ENCODE measurements at regions not wholly inside any gene's neighbourhood (a gene's known extent, or its start where the extent isn't known, plus 50 kb on each side); places are given as distances from the start of the nearest gene placed in this dataset.

DNA sequence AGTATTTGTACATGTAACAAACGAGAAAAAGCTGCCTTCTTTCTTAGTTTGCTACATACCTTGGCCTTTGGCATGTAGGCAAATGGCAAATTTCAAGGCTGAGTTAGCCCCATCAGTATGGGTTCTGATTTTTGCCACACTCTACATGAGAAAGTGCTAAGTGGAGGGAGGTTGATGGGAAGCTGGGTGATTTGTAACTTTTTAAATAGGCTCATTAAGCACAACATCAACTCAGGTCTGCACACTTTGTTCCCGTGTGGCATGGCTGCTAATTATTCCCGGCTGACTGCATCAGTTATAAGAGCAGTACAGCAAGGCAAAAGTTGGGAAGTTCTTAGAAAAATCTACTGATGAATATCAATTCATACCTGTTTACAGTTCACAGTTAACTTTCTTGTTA is 172.8 kb upstream of the MAP3K7 start:
- Histone ChIP-seq H3K9ac (ENCODE audit: extremely low read depth, insufficient read length, low read length) (no peak overlapping the region), H3K4me2 (ENCODE audit: insufficient read depth, insufficient read length, low read length) (no peak overlapping the region), H3K4me1 (ENCODE audit: insufficient read depth, low read length) (no peaks in the 10 kb centered on the region), H3K4ac (ENCODE audit: low read depth, low read length) (no peak overlapping the region), H4K91ac (ENCODE audit: insufficient read length, low read depth, low read length) (no peak overlapping the region), H3K23ac (ENCODE audit: insufficient read length, low read depth, low read length) (no peak overlapping the region), H2AFZ (ENCODE audit: low read length) (no peak overlapping the region), H3K9me3 (ENCODE audit: control insufficient read depth, low read depth, low read length) (no peaks in the 10 kb centered on the region), H3K56ac (ENCODE audit: insufficient read length, low read depth, low read length) (no peak overlapping the region), H4K20me1 (ENCODE audit: control insufficient read depth, insufficient read depth, insufficient read length) (no peaks in the 10 kb centered on the region), H3K18ac (ENCODE audit: insufficient read length, low read depth, low read length) (no peak overlapping the region), H2BK120ac (ENCODE audit: low read depth, low read length, poor library complexity, severe bottlenecking) (no peak overlapping the region), H2BK15ac (ENCODE audit: low read depth, low read length) (no peak overlapping the region), H3K14ac (ENCODE audit: insufficient read depth, low read length) (no peak overlapping the region), H2BK12ac (ENCODE audit: insufficient read length, low read depth, low read length) (no peak overlapping the region), H4K5ac (ENCODE audit: insufficient read length, low read depth, low read length) (no peak overlapping the region), H3K23me2 (ENCODE audit: insufficient read length, low read depth, low read length, poor library complexity, severe bottlenecking) (no peaks in the 10 kb centered on the region), H2BK20ac (ENCODE audit: low read depth, low read length, poor library complexity, severe bottlenecking) (no peak overlapping the region), H2AK5ac (ENCODE audit: insufficient read length, low read length) (no peak overlapping the region), H4K8ac (replicated peaks; ENCODE audit: insufficient read length, low read depth, low read length) (no peak overlapping the region), H3T11ph (ENCODE audit: low read length) (no peak overlapping the region), H3K27me3 (ENCODE audit: insufficient read depth, low read length) (no peaks in the 10 kb centered on the region), H3K27ac (ENCODE audit: insufficient read length, low read depth, low read length) (no peak overlapping the region), H2BK5ac (ENCODE audit: insufficient read length, low read length) (no peak overlapping the region), H3K79me2 (ENCODE audit: insufficient read depth, low read length) (no peaks in the 10 kb centered on the region), H3K79me1 (ENCODE audit: insufficient read depth, low read depth, low read length, poor library complexity, severe bottlenecking) (no peaks in the 10 kb centered on the region)
- TF ChIP-seq, protein P1, sequence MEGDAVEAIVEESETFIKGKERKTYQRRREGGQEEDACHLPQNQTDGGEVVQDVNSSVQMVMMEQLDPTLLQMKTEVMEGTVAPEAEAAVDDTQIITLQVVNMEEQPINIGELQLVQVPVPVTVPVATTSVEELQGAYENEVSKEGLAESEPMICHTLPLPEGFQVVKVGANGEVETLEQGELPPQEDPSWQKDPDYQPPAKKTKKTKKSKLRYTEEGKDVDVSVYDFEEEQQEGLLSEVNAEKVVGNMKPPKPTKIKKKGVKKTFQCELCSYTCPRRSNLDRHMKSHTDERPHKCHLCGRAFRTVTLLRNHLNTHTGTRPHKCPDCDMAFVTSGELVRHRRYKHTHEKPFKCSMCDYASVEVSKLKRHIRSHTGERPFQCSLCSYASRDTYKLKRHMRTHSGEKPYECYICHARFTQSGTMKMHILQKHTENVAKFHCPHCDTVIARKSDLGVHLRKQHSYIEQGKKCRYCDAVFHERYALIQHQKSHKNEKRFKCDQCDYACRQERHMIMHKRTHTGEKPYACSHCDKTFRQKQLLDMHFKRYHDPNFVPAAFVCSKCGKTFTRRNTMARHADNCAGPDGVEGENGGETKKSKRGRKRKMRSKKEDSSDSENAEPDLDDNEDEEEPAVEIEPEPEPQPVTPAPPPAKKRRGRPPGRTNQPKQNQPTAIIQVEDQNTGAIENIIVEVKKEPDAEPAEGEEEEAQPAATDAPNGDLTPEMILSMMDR (conservative IDR thresholded peaks at IDR 0.05): no peak
- no peaks in the 10 kb centered on the region for H3K27me3 Mint-ChIP-seq (ENCODE audit: low read depth)
- no peak overlapping the region for H3K4me3 Mint-ChIP-seq
- H3K4me1 Mint-ChIP-seq: peaks cover 9 to 14% of the 10 kb centered on the region in 2 experiments
- no peaks in the 10 kb centered on the region for H3K36me3 Mint-ChIP-seq (ENCODE audit: insufficient read depth in 1 of 3, low read depth in 3 of 3)
- no peak for DNase-seq
- no peaks in the 10 kb centered on the region; a peak in 1 of 5 replicates for H3K9me3 Mint-ChIP-seq
- WGBS (ENCODE audit: extremely low coverage, insufficient read length, low lambda C conversion rate): no CpG with 5 or more reads among the region's 3 CpGs
- no peak overlapping the region for H3K27ac Mint-ChIP-seq

Data from H9 (cell line).